Small intestine (tissue), 7 donors: ENCODE measurements at regions not wholly inside any gene's neighbourhood (a gene's known extent, or its start where the extent isn't known, plus 50 kb on each side); places are given as distances from the start of the nearest gene placed in this dataset.
"Not testable (repeated sequence)": the region's sequence is repeated elsewhere in the genome, so short reads cannot be mapped to it uniquely, and the experiment has no call there.

Source experiments
- DNase-seq, 2 donors: peaks; one replicate each; pipeline versions ENCODE4 v3.0.0 to v3.0.0-alpha.2; 2013
- FAIRE-seq: peaks from 2 replicates; lab custom pipeline; 2012; peaks lifted over from hg19 to GRCh38; lab: Jason Lieb, UNC
- H3K27ac ChIP-seq, 3 donors: one replicate each; pipeline ENCODE4 v1.5.1; 2013; ENCODE audit warnings: low read length in 2 of 3, mild to moderate bottlenecking in 2 of 3, control low read depth in 1 of 3, inconsistent platforms in 1 of 3, low read depth in 1 of 3, moderate library complexity in 1 of 3
- H3K27me3 ChIP-seq, 3 donors: one replicate each; pipeline ENCODE4 v1.6.1; 2013; ENCODE audit warnings: low read length in 3 of 3, inconsistent platforms in 1 of 3; ENCODE audit not compliant: control insufficient read depth in 3 of 3, insufficient read depth in 3 of 3
- H3K36me3 ChIP-seq, 3 donors: one replicate each; pipeline ENCODE4 v1.6.1; 2013; ENCODE audit warnings: low read length in 3 of 3, inconsistent platforms in 1 of 3, low read depth in 1 of 3, mild to moderate bottlenecking in 1 of 3, moderate library complexity in 1 of 3; ENCODE audit not compliant: control insufficient read depth in 3 of 3, insufficient read depth in 2 of 3
- H3K4me1 ChIP-seq, 3 donors: one replicate each; pipeline ENCODE4 v1.6.1; 2013; ENCODE audit warnings: low read length in 2 of 3, inconsistent platforms in 1 of 3, low read depth in 1 of 3, mild to moderate bottlenecking in 1 of 3, moderate library complexity in 1 of 3; ENCODE audit not compliant: control insufficient read depth in 3 of 3, insufficient read depth in 2 of 3
- H3K4me3 ChIP-seq, 3 donors: one replicate each; pipeline ENCODE4 v1.5.1; 2013; ENCODE audit warnings: low read length in 3 of 3, control low read depth in 1 of 3, inconsistent platforms in 1 of 3, low read depth in 1 of 3, mild to moderate bottlenecking in 1 of 3, moderate library complexity in 1 of 3
- H3K9me3 ChIP-seq, 2 donors: one replicate each; pipeline ENCODE4 v1.6.1; 2013; ENCODE audit warnings: low read depth in 1 of 2, low read length in 1 of 2; ENCODE audit not compliant: control insufficient read depth in 2 of 2, insufficient read depth in 1 of 2
- WGBS, 3 donors: extraction: QIAGEN DNeasy Blood & Tissue Kit; methylation state at CpG; one replicate each; pipeline ENCODE4 v1.1.7; 2013; 5-methylcytosine and 5-hydroxymethylcytosine counted together
- donor health status: healthy with polysubstance abuse.
- donor health status: control.
- donor health status: control.
- donor health status: Bipolar disorder and iron deficiency.
- donor health status: healthy.

GRCh38 chr5:158244882-158245281 lies 385.9 kb upstream of the CLINT1 start:
- 62 to 74% (median 64%) methylated on average over 3 of the region's 3 CpGs for WGBS, 3 donors
- peaks cover 0 to 2% (median 0%) of the 10 kb centered on the region in 3 donors for H3K27me3 ChIP-seq
- H3K4me1 ChIP-seq, result no peaks in the 10 kb centered on the region
- no peak overlapping the region for H3K4me3 ChIP-seq
- H3K36me3 ChIP-seq, result no peaks in the 10 kb centered on the region
- DNase-seq, result no peak
- no peaks in the 10 kb centered on the region for H3K9me3 ChIP-seq
- no peak for FAIRE-seq
- H3K27ac ChIP-seq, result no peak overlapping the region

DNA sequence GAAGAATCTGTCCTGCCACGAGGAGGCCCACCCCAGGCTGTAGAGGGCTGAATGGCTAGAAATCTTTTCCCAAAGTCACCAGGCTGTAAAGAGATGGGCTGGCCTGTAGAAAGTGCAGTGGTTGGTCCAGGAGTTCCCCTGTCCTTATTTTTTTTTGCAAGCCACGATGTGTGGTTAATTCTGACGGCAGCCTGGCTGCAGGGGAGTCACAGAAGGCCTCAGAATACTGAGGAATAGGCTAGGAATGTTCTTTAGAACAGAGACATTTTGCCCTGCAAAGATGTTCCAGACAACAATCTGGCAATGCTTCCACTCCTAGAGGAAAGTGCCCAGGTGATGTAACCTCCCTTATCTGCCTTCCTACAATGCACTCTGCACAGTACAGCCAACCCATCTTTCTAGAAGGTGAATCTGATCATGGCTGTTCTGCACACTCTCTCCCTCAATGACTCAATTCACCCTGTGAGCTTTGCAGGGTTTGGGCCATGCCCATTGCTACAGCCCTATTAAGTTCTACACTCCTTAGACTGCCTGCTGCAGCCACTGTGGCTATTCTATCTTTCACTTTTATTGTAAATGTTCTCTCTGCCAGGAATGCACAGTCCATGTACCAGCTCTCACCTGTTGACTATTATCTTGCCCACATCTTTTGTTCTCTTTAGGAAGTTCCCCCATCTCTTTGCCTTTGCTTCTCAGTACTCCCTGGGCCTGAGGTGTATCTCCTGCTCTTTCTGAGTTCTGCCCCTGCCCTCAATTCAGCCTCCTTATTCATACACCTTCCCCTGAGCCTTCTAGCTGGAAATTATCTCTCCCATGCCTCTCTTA lies 377.8 kb upstream of the CLINT1 start:
- DNase-seq (no peak), FAIRE-seq (no peak)
- H3K27ac ChIP-seq, result no peak overlapping the region
- 43 to 69% (median 50%) methylated on average over 3 of the region's 3 CpGs for WGBS, 3 donors
- H3K4me3 ChIP-seq, result no peak overlapping the region
- H3K4me1 ChIP-seq, result no peaks in the 10 kb centered on the region
- no peaks in the 10 kb centered on the region for H3K27me3 ChIP-seq
- no peaks in the 10 kb centered on the region for H3K36me3 ChIP-seq
- no peaks in the 10 kb centered on the region for H3K9me3 ChIP-seq

GRCh38 chr5:158235159-158235547 lies 376.2 kb upstream of the CLINT1 start:
- H3K4me1 ChIP-seq, result no peaks in the 10 kb centered on the region
- no peak for FAIRE-seq

DNA sequence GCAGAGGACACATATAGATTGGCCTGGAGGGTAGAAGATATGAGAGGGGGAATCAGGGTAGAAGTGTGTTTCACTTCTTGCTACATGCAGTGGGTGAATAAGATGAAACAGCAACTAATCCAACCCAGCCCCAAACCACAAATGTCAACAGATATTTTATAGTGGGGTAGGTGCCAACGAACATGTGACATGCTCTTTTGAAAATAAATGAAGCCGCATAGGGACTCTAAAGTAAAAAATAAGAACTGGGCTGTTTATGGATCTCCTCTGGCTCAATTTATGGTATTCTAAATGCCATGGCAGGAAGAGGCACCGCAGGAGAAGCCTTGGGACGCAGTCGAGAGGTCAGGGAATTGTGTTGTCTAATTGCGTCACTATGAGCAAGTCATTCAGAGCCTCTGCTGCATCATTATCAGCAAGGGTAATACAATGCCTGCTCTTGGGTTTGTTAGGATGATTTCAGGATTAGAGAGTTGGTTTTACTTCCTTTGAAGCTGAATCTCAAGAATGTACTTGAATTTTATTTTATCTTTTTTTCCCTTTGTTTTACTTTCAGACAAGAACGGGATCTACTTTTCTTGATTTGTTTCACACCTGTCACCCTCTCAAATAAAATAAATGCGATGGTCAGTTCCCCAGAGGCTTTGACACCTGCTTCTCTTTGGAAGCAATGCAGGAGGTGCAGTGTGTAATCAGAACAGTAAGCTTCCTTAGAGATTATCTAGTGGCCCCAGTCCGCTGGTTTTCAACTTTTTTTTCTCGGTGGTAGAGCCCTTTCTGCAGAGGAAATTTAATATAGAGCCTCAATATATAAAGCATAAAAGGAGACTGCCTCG lies 375.6 kb upstream of the CLINT1 start:
- no peak for FAIRE-seq
- H3K36me3 ChIP-seq, result no peaks in the 10 kb centered on the region
- no peak overlapping the region for H3K27ac ChIP-seq
- no peak overlapping the region for H3K4me3 ChIP-seq
- H3K4me1 ChIP-seq, result no peaks in the 10 kb centered on the region
- no peaks in the 10 kb centered on the region for H3K27me3 ChIP-seq
- WGBS, 3 donors, result 51 to 57% (median 55%) methylated on average over 11 of the region's 11 CpGs
- H3K9me3 ChIP-seq, result no peaks in the 10 kb centered on the region
- DNase-seq, result no peak

More at GRCh38 chr5:158235159-158235547, 376.2 kb upstream of the CLINT1 start:
- Histone ChIP-seq H3K9me3 (no peaks in the 10 kb centered on the region), H3K27ac (no peak overlapping the region), H3K4me3 (no peak overlapping the region), H3K36me3 (no peaks in the 10 kb centered on the region), H3K27me3 (no peaks in the 10 kb centered on the region)
- DNase-seq, result no peak
- 80 to 84% (median 83%) methylated on average over 4 of the region's 4 CpGs for WGBS, 3 donors

DNA sequence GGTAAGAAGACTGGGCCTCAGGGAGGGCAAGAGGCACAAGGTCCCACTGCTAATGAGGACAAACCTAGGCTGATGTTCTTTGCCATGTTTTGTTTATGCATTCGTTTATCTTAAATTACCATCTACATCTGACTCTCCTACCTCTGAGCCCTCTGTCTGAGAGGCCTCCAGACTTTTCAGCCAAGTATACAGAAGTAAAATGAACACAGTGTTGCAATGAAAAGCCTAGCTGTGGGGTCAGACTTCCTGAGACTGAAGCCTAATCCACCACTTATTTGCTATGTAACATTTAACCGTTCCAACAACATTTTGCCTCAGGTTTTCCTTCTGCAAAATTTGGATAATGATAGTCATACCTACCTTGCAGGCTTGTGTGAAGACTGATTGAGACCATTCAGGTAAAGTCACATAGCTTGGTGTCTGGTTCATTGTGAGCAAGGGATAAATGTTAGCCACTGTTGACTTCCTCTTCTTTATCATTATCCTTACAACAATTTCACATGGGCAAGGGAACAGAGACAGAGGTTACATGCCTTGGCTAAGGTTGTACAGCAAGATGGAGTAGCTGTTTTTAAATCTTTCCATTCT lies 374.9 kb upstream of the CLINT1 start:
- Histone ChIP-seq H3K4me3 (no peak overlapping the region), H3K27ac (no peak overlapping the region), H3K27me3 (no peaks in the 10 kb centered on the region), H3K9me3 (no peaks in the 10 kb centered on the region), H3K36me3 (no peaks in the 10 kb centered on the region), H3K4me1 (no peaks in the 10 kb centered on the region)
- FAIRE-seq, result no peak
- no peak for DNase-seq
- WGBS, 3 donors, result 73 to 81% (median 81%) methylated on average over 2 of the region's 2 CpGs

GRCh38 chr5:158227314-158227713 lies 368.4 kb upstream of the CLINT1 start:
- H3K27ac ChIP-seq, H3K9me3 ChIP-seq, H3K27me3 ChIP-seq, H3K4me3 ChIP-seq, FAIRE-seq, DNase-seq, H3K36me3 ChIP-seq, H3K4me1 ChIP-seq: not testable (repeated sequence)
- 88 to 94% (median 89%) methylated on average over 5 of the region's 5 CpGs for WGBS, 3 donors

DNA sequence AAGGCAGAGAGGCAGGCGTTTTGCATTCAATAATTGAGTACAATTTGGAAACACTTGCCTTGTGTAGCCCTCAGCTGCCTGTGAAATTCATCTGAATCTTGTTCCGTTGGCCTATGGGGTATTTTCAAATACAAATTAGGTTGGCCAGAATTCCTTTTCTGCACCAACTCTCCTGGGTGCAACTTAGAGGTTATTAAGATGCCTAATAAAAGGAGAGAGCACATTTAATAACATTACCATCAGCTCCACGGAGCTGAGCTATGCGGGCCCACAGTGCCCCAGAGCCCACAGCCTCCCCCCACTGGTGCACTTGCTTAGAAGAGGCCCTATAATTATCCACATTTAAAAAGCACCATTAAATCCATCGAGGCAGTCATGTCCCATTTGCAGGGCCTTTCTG lies 367.6 kb upstream of the CLINT1 start:
- WGBS, 3 donors, result 80 to 87% (median 82%) methylated on average over 5 of the region's 5 CpGs
- Histone ChIP-seq H3K36me3 (no peaks in the 10 kb centered on the region), H3K4me3 (no peak overlapping the region), H3K9me3 (no peaks in the 10 kb centered on the region), H3K27me3 (no peaks in the 10 kb centered on the region), H3K27ac (no peak overlapping the region), H3K4me1 (no peaks in the 10 kb centered on the region)
- DNase-seq, result no peak
- FAIRE-seq, result no peak

DNA sequence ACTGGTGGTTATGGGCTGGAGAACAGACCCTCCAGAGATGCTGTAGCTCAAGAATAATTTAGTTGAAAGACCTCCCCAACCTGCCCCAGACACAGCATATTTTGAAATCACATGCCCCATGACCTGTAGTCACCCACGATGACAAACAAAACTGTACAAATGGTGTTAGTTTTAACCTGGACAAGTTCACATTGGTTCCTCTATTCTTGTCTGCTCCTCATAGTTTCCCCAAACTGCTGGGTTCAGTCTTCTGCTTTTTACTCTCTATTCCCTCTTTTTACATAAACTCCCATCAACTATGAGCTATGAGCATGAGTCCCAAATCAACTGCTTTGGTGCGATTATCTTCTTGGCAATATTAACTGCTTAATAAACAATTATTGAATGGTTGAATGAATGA lies 365.3 kb upstream of the CLINT1 start:
- H3K9me3 ChIP-seq, result no peaks in the 10 kb centered on the region
- no peaks in the 10 kb centered on the region for H3K27me3 ChIP-seq
- H3K27ac ChIP-seq, result no peak overlapping the region
- no peak overlapping the region for H3K4me3 ChIP-seq
- no peaks in the 10 kb centered on the region for H3K4me1 ChIP-seq
- no peak for FAIRE-seq
- 75 to 86% (median 81%) methylated on average over 2 of the region's 2 CpGs for WGBS, 3 donors
- DNase-seq, result no peak
- no peaks in the 10 kb centered on the region for H3K36me3 ChIP-seq
